Heart left ventricle (tissue), 16 donors: ENCODE measurements at regions not wholly inside any gene's neighbourhood (a gene's known extent, or its start where the extent isn't known, plus 50 kb on each side); places are given as distances from the start of the nearest gene placed in this dataset.
"Not testable (repeated sequence)": the region's sequence is repeated elsewhere in the genome, so short reads cannot be mapped to it uniquely, and the experiment has no call there.

ENCODE experiments used
- ATAC-seq, 4 donors: fragments of 200-7000 bp; cut with Tn5 transposase; one replicate each; pipeline ENCODE4 v1.9.1; 2020 to 2022; ENCODE audit warnings: moderate library complexity in 4 of 4, mild to moderate bottlenecking in 3 of 4, moderate number of reproducible peaks in 1 of 4
- DNase-seq, 5 donors: peaks; one replicate each; pipeline ENCODE4 v3.0.0-alpha.2; 2020
- H3K27ac ChIP-seq, 12 donors: fragments of 200-600 bp; sonication (generic) in 4 of 12; one replicate each; pipeline versions ENCODE4 v1.5.0 to v1.8.0; 2016 to 2022; ENCODE audit warnings: mild to moderate bottlenecking in 2 of 12
- H3K27me3 ChIP-seq, 9 donors: fragments of 200-600 bp; sonication (generic) in 2 of 9; one replicate each; pipeline versions ENCODE4 v1.5.1 to v1.8.0; 2016 to 2022; ENCODE audit warnings: mild to moderate bottlenecking in 3 of 9
- H3K36me3 ChIP-seq, 9 donors: fragments of 200-600 bp; sonication (generic) in 2 of 9; one replicate each; pipeline versions ENCODE4 v1.5.0 to v1.8.0; 2018 to 2022; ENCODE audit warnings: mild to moderate bottlenecking in 2 of 9
- H3K4me1 ChIP-seq, 12 donors: fragments of 200-600 bp; sonication (generic) in 4 of 12; one replicate each; pipeline versions ENCODE4 v1.5.0 to v1.8.0; 2016 to 2022; ENCODE audit warnings: mild to moderate bottlenecking in 3 of 12
- H3K4me3 ChIP-seq, 12 donors: fragments of 200-600 bp; sonication (generic) in 4 of 12; one replicate each; pipeline versions ENCODE4 v1.5.0 to v1.8.0; 2017 to 2022; ENCODE audit warnings: mild to moderate bottlenecking in 9 of 12, moderate library complexity in 4 of 12
- H3K9me3 ChIP-seq, 12 donors: fragments of 200-600 bp; sonication (generic) in 4 of 12; one replicate each; pipeline versions ENCODE4 v1.5.0 to v1.8.0; 2016 to 2022; ENCODE audit warnings: mild to moderate bottlenecking in 1 of 12
- CTCF ChIP-seq, 12 donors: fragments of 200-600 bp; sonication (generic) in 4 of 12; IDR thresholded peaks; one replicate each; pipeline versions ENCODE4 v1.5.0 to v1.8.0; 2018 to 2022; ENCODE audit warnings: antibody characterized with exemption in 12 of 12, mild to moderate bottlenecking in 5 of 12
- POLR2A ChIP-seq, 2 donors: fragments of 450-650 bp; IDR thresholded peaks; one replicate each; pipeline ENCODE4 v1.6.1; 2017; ENCODE audit warnings: antibody characterized with exemption in 2 of 2, mild to moderate bottlenecking in 2 of 2, moderate library complexity in 2 of 2
- WGBS, 4 donors: extraction: QIAGEN DNeasy Blood & Tissue Kit in 2 of 4; methylation state at CpG; one replicate each; pipeline versions ENCODE4 v1.1.5 to v1.1.7; 2013 to 2018; 5-methylcytosine and 5-hydroxymethylcytosine counted together
- intact Hi-C, 10 donors: fragments of 100-400 bp; cut with DNase I; formaldehyde crosslinking; loops; one replicate each; pipeline versions ENCODE4 v1.11.1 to v1.14.2; 2022
- donor health status: ischemic (EF 13 %, LVEDD 7.1; RV severe dilation, severe dysfunction).
- donor health status: healthy with polysubstance abuse.
- donor health status: DM: no; HTN: yes; CAD: no.
- donor health status: DM: no; HTN: no; CAD: no.
- donor health status: ischemic (EF 25% LVEDD 6.9; RV normal size, moderate dysfunction).
- donor health status: ischemic (EF 25% LVEDD 5.7; RV mildly dilated, moderate dysfunction).
- donor health status: healthy.
- donor health status: DM: yes; HTN: yes; CAD: no.
- donor health status: ischemic (EF 35%, LVEDD 5.7; RV mildly dilated, moderate dysfunction).
- donor health status: nonischemic (EF 11% LVEDD 7.7; RV severe dilation, severe dysfunction).
- donor health status: DM: yes; HTN: yes; CAD: no.
- donor health status: PGD.
- donor health status: ischemic (EF 29% LVEDD 5.4; RV normal size, mild dysfunction).
- donor health status: nonischemic (EF 23%, LVEDD 6.1; RV moderate dilation, normal function).

GRCh38 chrX:25762656-25763055 is 375.5 kb upstream of the MAGEB18 start:
- TF ChIP-seq POLR2A (IDR thresholded peaks at IDR 0.05) = no peak
- no peak for TF ChIP-seq CTCF (IDR thresholded peaks at IDR 0.05)
- intact Hi-C loops = no loop called here
- Histone ChIP-seq H3K27me3 (no peaks in the 10 kb centered on the region), H3K9me3 (no peaks in the 10 kb centered on the region), H3K4me3 (no peak overlapping the region), H3K36me3 (no peaks in the 10 kb centered on the region), H3K27ac (no peak overlapping the region), H3K4me1 (no peaks in the 10 kb centered on the region)
- ATAC-seq = no peak
- WGBS, 4 donors = 50 to 83% (median 68%) methylated on average over 2 of the region's 2 CpGs
- DNase-seq = no peak

- H3K4me3 ChIP-seq, H3K4me1 ChIP-seq, H3K36me3 ChIP-seq, H3K27ac ChIP-seq, H3K27me3 ChIP-seq, H3K9me3 ChIP-seq, ATAC-seq, DNase-seq, intact Hi-C loops: not testable (repeated sequence)
- WGBS, 4 donors = 84 to 93% (median 88%) methylated on average over 10 of the region's 10 CpGs
These were observed 366.3 kb upstream of the MAGEB18 start for GRCh38 chrX:25771853-25772252.

- H3K4me3 ChIP-seq, DNase-seq, intact Hi-C loops, H3K27ac ChIP-seq, H3K9me3 ChIP-seq, H3K4me1 ChIP-seq, ATAC-seq, H3K36me3 ChIP-seq, H3K27me3 ChIP-seq: not testable (repeated sequence)
- WGBS, 4 donors = 60 to 72% (median 67%) methylated on average over 7 of the region's 7 CpGs
These were observed 340.3 kb upstream of the MAGEB18 start for GRCh38 chrX:25797796-25798195.

- Histone ChIP-seq H3K36me3 (no peaks in the 10 kb centered on the region), H3K4me1 (no peaks in the 10 kb centered on the region), H3K4me3 (no peak overlapping the region), H3K9me3 (peaks cover 0 to 3% (median 0%) of the 10 kb centered on the region in 12 donors), H3K27me3 (no peaks in the 10 kb centered on the region), H3K27ac (no peak overlapping the region)
- ATAC-seq (no peak), DNase-seq (no peak)
- intact Hi-C loops = no loop called here
- WGBS, 4 donors = 82 to 94% (median 90%) methylated on average over 14 to 22 of the region's 22 CpGs
- TF ChIP-seq POLR2A (IDR thresholded peaks at IDR 0.05) = no peak
- no peak for TF ChIP-seq CTCF (IDR thresholded peaks at IDR 0.05)
These were observed 332.4 kb upstream of the MAGEB18 start for GRCh38 chrX:25805744-25806143.

GRCh38 chrX:25807022-25807421 is 331.1 kb upstream of the MAGEB18 start:
- H3K4me3 ChIP-seq = no peak overlapping the region
- 38 to 91% (median 59%) methylated on average over 2 of the region's 2 CpGs for WGBS, 4 donors
- H3K36me3 ChIP-seq = no peaks in the 10 kb centered on the region
- ATAC-seq (no peak), DNase-seq (no peak)
- TF ChIP-seq POLR2A (IDR thresholded peaks at IDR 0.05) (no peak), CTCF (IDR thresholded peaks at IDR 0.05) (no peak)
- no peaks in the 10 kb centered on the region for H3K27me3 ChIP-seq
- intact Hi-C loops = no loop called here
- no peak overlapping the region for H3K27ac ChIP-seq
- H3K4me1 ChIP-seq = no peaks in the 10 kb centered on the region
- H3K9me3 ChIP-seq = peaks cover 0 to 3% (median 0%) of the 10 kb centered on the region in 12 donors
